Fibroblast of pulmonary artery (primary cell): ENCODE measurements at regions not wholly inside any gene's neighbourhood (a gene's known extent, or its start where the extent isn't known, plus 50 kb on each side); places are given as distances from the start of the nearest gene placed in this dataset.

Source experiments
- DNase-seq: peaks from one replicate; pipeline ENCODE4 v3.0.0-alpha.2; 2010; ENCODE audit warnings: low read depth
- H3K4me3 ChIP-seq: replicated peaks from 2 replicates; pipeline ENCODE4 v1.5.1; 2011; ENCODE audit warnings: low read depth, mild to moderate bottlenecking, control low read depth, low read length, moderate library complexity
- CTCF ChIP-seq: IDR thresholded peaks from 2 replicates; pipeline ENCODE4 v1.5.1; 2011; ENCODE audit warnings: mild to moderate bottlenecking, control low read depth, low read length, inconsistent platforms; ENCODE audit errors: missing control alignments

DNA sequence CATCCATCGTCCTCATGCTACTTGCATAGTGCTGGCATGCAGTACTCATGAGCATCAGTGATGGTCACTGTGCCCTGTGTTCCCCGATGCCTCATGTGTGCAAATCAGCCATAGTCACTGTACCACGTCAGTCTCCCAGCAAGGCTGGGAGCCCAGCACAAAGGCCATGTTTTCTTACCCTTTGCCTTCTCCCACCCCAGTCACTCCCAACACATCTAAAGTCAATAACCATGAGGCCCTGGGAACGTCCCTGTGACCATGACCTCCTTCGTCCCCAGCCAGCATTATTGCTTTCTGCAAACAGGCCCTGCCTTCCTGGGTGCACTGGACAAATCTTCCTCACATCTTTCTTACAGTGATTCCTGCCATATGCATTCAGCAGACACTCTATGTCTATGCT lies 406.1 kb downstream of the ICE1 start:
- no peak for DNase-seq

GRCh38 chr5:5826911-5827310 lies 404.4 kb downstream of the ICE1 start:
- H3K4me3 ChIP-seq: no peak overlapping the region
- no peak for DNase-seq
- TF ChIP-seq CTCF: no peak

More for the DNA sequence above, 406.1 kb downstream of the ICE1 start:
- no peak for TF ChIP-seq CTCF
- no peak overlapping the region for H3K4me3 ChIP-seq

DNA sequence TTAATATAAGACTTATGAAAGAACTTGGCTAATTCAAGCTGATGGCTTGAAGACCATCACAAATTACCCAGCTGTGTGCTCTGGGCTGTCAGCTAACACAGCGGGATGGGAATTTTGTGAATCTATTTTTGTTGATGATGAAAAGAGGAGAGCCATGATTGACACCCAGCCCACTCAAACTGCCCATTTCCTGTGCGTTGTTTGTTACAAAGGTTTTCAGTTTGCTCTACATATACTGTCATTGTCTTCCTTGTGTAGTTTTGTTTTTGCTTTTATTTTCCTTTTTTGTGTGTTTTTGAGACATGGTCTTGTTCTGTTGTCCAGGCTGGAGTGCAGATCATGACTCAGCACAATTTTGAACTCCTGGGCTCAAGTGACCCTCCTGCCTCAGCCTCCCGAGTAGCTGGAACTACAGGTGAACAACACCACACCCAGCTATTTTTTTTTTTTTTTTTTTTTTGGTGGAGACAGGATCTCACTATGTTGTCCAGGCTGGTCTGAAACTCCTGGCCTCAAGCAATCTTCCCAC lies 400.3 kb downstream of the ICE1 start:
- no peak for TF ChIP-seq CTCF
- H3K4me3 ChIP-seq: no peak overlapping the region
- no peak for DNase-seq

DNA sequence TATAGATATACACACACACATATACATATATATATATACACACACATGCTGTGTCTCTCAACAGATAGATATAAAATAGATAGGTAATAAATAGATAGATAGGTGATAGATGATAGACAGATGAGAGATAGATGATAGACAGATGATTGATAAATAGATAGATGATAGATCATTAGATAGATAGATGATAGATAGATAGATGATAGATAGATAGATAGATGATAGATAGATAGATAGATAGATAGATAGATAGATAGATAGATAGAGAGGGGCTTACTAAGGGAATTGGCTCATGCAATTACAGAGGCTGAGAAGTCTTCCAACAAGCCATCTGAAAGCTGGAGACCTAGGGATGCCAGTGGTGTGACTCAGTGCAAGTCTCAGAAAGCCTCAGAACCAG lies 394.5 kb downstream of the ICE1 start:
- no peak overlapping the region for H3K4me3 ChIP-seq
- DNase-seq: no peak
- TF ChIP-seq CTCF: no peak

GRCh38 chr5:5813441-5813840 lies 391.0 kb downstream of the ICE1 start:
- H3K4me3 ChIP-seq: no peak overlapping the region
- DNase-seq: no peak
- TF ChIP-seq CTCF: no peak

DNA sequence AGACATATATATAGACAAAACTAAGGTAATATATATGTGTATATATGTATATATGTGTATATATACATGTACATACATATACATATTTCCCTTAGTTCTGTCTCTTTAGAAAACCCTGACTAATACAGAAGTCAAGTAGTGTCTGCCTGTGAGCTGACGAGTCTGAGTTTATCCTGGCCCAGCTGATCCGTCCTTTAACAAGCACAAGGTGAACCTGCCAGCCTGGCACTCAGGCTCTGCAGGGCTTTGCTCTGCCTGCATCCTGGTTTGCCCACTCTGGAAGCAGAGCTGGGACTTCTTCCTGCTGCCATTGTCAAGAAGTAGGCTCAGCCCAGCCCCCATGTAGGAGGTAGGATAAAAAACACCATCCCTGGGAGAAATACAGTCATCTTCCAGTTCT lies 388.0 kb downstream of the ICE1 start:
- no peak overlapping the region for H3K4me3 ChIP-seq
- DNase-seq: no peak
- TF ChIP-seq CTCF: no peak

DNA sequence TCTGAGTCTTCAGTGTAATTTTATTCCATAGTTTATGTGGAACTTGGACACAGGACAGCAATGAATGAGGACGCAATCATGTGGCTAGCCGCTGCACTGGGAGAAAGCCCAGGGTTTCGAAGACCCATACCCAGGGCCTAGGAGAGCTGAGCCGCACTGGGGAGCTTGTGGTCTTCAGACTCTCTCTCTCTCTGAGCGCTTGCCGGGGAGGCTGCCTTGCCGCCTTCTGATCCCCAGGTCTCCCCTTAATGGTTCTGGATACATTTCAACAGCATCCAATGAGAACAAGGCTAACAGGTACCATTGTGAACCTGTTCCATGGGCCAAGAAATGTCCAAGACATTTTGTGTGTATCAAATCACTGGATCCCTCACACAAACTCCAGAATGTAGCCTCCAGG lies 383.4 kb downstream of the ICE1 start:
- DNase-seq: no peak

More for the DNA sequence above, 383.4 kb downstream of the ICE1 start:
- H3K4me3 ChIP-seq: no peak overlapping the region
- no peak for TF ChIP-seq CTCF
